Dendritic cell treated with granulocyte-macrophage colony-stimulating factor and Interleukin-4, amounts not matched to agents 40 ng/mL and 50 ng/mL, for 4 days (primary cell): ENCODE measurements at regions not wholly inside any gene's neighbourhood (a gene's known extent, or its start where the extent isn't known, plus 50 kb on each side); places are given as distances from the start of the nearest gene placed in this dataset.

Source experiments
- H3K27ac Mint-ChIP-seq: one replicate; pipeline ENCODE4 v1.8.0; 2022; ENCODE audit warnings: mild to moderate bottlenecking, mixed read lengths
- H3K27me3 Mint-ChIP-seq: one replicate; pipeline ENCODE4 v1.8.0; 2022; ENCODE audit warnings: mild to moderate bottlenecking, mixed read lengths
- H3K36me3 Mint-ChIP-seq: one replicate; pipeline ENCODE4 v1.8.0; 2022; ENCODE audit warnings: low read depth, mixed read lengths
- H3K4me1 Mint-ChIP-seq: one replicate; pipeline ENCODE4 v1.8.0; 2022; ENCODE audit warnings: low read depth, mixed read lengths
- H3K4me3 Mint-ChIP-seq: one replicate; pipeline ENCODE4 v1.8.0; 2022; ENCODE audit warnings: mild to moderate bottlenecking, moderate library complexity, mixed read lengths
- H3K9me3 Mint-ChIP-seq: one replicate; pipeline ENCODE4 v1.8.0; 2022; ENCODE audit warnings: mixed read lengths
- intact Hi-C: fragments of 100-400 bp; cut with micrococcal nuclease; formaldehyde crosslinking; loops from one replicate; pipeline ENCODE4 v1.15.0; 2022

- Mint-ChIP-seq H3K27ac (no peak overlapping the region), H3K27me3 (no peaks in the 10 kb centered on the region), H3K4me1 (peaks cover 25% of the 10 kb centered on the region), H3K36me3 (no peaks in the 10 kb centered on the region), H3K9me3 (no peaks in the 10 kb centered on the region), H3K4me3 (no peak overlapping the region)
- intact Hi-C loops = no loop called here
Observed at GRCh38 chr6:14310960-14311359, 193.4 kb downstream of the CD83 start.

GRCh38 chr6:14312587-14312986, 195.0 kb downstream of the CD83 start:
- Mint-ChIP-seq H3K27me3 (no peaks in the 10 kb centered on the region), H3K4me1 (peaks cover 25% of the 10 kb centered on the region), H3K9me3 (no peaks in the 10 kb centered on the region), H3K36me3 (no peaks in the 10 kb centered on the region), H3K27ac (peak overlapping the region; percentile 31), H3K4me3 (no peak overlapping the region)
- intact Hi-C loops = no loop called here

- no peaks in the 10 kb centered on the region for H3K36me3 Mint-ChIP-seq
- no peak overlapping the region for H3K4me3 Mint-ChIP-seq
- no peaks in the 10 kb centered on the region for H3K9me3 Mint-ChIP-seq
- no peaks in the 10 kb centered on the region for H3K27me3 Mint-ChIP-seq
- H3K27ac Mint-ChIP-seq = no peak overlapping the region
- peaks cover 25% of the 10 kb centered on the region for H3K4me1 Mint-ChIP-seq
- intact Hi-C loops = no loop called here
Observed at GRCh38 chr6:14313248-14313647, 195.7 kb downstream of the CD83 start.

- Mint-ChIP-seq H3K9me3 (no peaks in the 10 kb centered on the region), H3K4me1 (peaks cover 25% of the 10 kb centered on the region), H3K36me3 (no peaks in the 10 kb centered on the region), H3K4me3 (no peak overlapping the region), H3K27ac (no peak overlapping the region), H3K27me3 (no peaks in the 10 kb centered on the region)
- intact Hi-C loops = no loop called here
Observed at GRCh38 chr6:14315353-14315752, 197.8 kb downstream of the CD83 start.

- Mint-ChIP-seq H3K9me3 (no peaks in the 10 kb centered on the region), H3K4me1 (peaks cover 15% of the 10 kb centered on the region), H3K27me3 (no peaks in the 10 kb centered on the region), H3K36me3 (no peaks in the 10 kb centered on the region), H3K27ac (no peak overlapping the region), H3K4me3 (no peak overlapping the region)
- intact Hi-C loops = no loop called here
Observed at GRCh38 chr6:14316651-14317386, 199.2 kb downstream of the CD83 start.

- Mint-ChIP-seq H3K27ac (no peak overlapping the region), H3K4me3 (no peak overlapping the region), H3K36me3 (no peaks in the 10 kb centered on the region), H3K27me3 (no peaks in the 10 kb centered on the region), H3K4me1 (peaks cover 12% of the 10 kb centered on the region), H3K9me3 (no peaks in the 10 kb centered on the region)
- intact Hi-C loops = no loop called here
Observed at GRCh38 chr6:14317387-14317970, 199.9 kb downstream of the CD83 start.

- peaks cover 5% of the 10 kb centered on the region for H3K4me1 Mint-ChIP-seq
- H3K9me3 Mint-ChIP-seq = no peaks in the 10 kb centered on the region
- intact Hi-C loops = no loop called here
- no peak overlapping the region for H3K27ac Mint-ChIP-seq
- H3K36me3 Mint-ChIP-seq = no peaks in the 10 kb centered on the region
- no peaks in the 10 kb centered on the region for H3K27me3 Mint-ChIP-seq
- H3K4me3 Mint-ChIP-seq = no peak overlapping the region
Observed at GRCh38 chr6:14320332-14320731, 202.8 kb downstream of the CD83 start.

GRCh38 chr6:14321992-14322772, 204.6 kb downstream of the CD83 start:
- Mint-ChIP-seq H3K27me3 (no peaks in the 10 kb centered on the region), H3K9me3 (no peaks in the 10 kb centered on the region), H3K36me3 (no peaks in the 10 kb centered on the region), H3K4me1 (peaks cover 5% of the 10 kb centered on the region), H3K27ac (no peak overlapping the region), H3K4me3 (no peak overlapping the region)
- intact Hi-C loops = no loop called here

- peaks cover 5% of the 10 kb centered on the region for H3K4me1 Mint-ChIP-seq
- H3K9me3 Mint-ChIP-seq = peaks cover 2% of the 10 kb centered on the region
- intact Hi-C loops = no loop called here
- H3K4me3 Mint-ChIP-seq = no peak overlapping the region
- no peaks in the 10 kb centered on the region for H3K36me3 Mint-ChIP-seq
- H3K27me3 Mint-ChIP-seq = no peaks in the 10 kb centered on the region
- no peak overlapping the region for H3K27ac Mint-ChIP-seq
Observed at GRCh38 chr6:14322841-14323240, 205.3 kb downstream of the CD83 start.

GRCh38 chr6:14326774-14327173, 209.2 kb downstream of the CD83 start:
- H3K27me3 Mint-ChIP-seq = no peaks in the 10 kb centered on the region
- H3K9me3 Mint-ChIP-seq = peaks cover 9% of the 10 kb centered on the region
- intact Hi-C loops = no loop called here
- H3K4me1 Mint-ChIP-seq = peaks cover 5% of the 10 kb centered on the region
- no peaks in the 10 kb centered on the region for H3K36me3 Mint-ChIP-seq
- H3K4me3 Mint-ChIP-seq = no peak overlapping the region
- H3K27ac Mint-ChIP-seq = no peak overlapping the region

- H3K27ac Mint-ChIP-seq = no peak overlapping the region
- intact Hi-C loops = no loop called here
- H3K4me3 Mint-ChIP-seq = no peak overlapping the region
Observed at GRCh38 chr6:14328163-14328562, 210.6 kb downstream of the CD83 start.

GRCh38 chr6:14333556-14334305, 216.2 kb downstream of the CD83 start:
- intact Hi-C loops = no loop called here
- no peaks in the 10 kb centered on the region for H3K27me3 Mint-ChIP-seq
- no peak overlapping the region for H3K4me3 Mint-ChIP-seq
- no peaks in the 10 kb centered on the region for H3K36me3 Mint-ChIP-seq
- no peak overlapping the region for H3K27ac Mint-ChIP-seq
- no peaks in the 10 kb centered on the region for H3K9me3 Mint-ChIP-seq
- peaks cover 21% of the 10 kb centered on the region for H3K4me1 Mint-ChIP-seq

More at GRCh38 chr6:14328163-14328562, 210.6 kb downstream of the CD83 start:
- Mint-ChIP-seq H3K27me3 (no peaks in the 10 kb centered on the region), H3K36me3 (no peaks in the 10 kb centered on the region), H3K4me1 (no peaks in the 10 kb centered on the region), H3K9me3 (peaks cover 9% of the 10 kb centered on the region)

GRCh38 chr6:14335071-14335470, 217.5 kb downstream of the CD83 start:
- Mint-ChIP-seq H3K9me3 (no peaks in the 10 kb centered on the region), H3K4me1 (peaks cover 35% of the 10 kb centered on the region), H3K27me3 (no peaks in the 10 kb centered on the region), H3K36me3 (no peaks in the 10 kb centered on the region), H3K4me3 (no peak overlapping the region), H3K27ac (no peak overlapping the region)
- intact Hi-C loops = no loop called here

- Mint-ChIP-seq H3K4me1 (peaks cover 38% of the 10 kb centered on the region), H3K4me3 (no peak overlapping the region), H3K27me3 (no peaks in the 10 kb centered on the region), H3K27ac (no peak overlapping the region), H3K36me3 (no peaks in the 10 kb centered on the region), H3K9me3 (no peaks in the 10 kb centered on the region)
- intact Hi-C loops = no loop called here
Observed at GRCh38 chr6:14337152-14337551, 219.6 kb downstream of the CD83 start.
